Keratinocyte (primary cell): ENCODE measurements at regions not wholly inside any gene's neighbourhood (a gene's known extent, or its start where the extent isn't known, plus 50 kb on each side); places are given as distances from the start of the nearest gene placed in this dataset.

Experiments
- DNase-seq: peaks from one replicate; pipeline ENCODE4 v3.0.0-alpha.2; 2011; ENCODE audit warnings: low read depth, missing footprints, low spot score
- FAIRE-seq: peaks from 2 replicates; lab custom pipeline; 2011; peaks lifted over from hg19 to GRCh38; lab: Jason Lieb, UNC
- H2AFZ ChIP-seq: 2 replicates; pipeline ENCODE4 v1.6.0; 2012; ENCODE audit warnings: low read length, control low read depth, inconsistent platforms; ENCODE audit not compliant: control insufficient read depth
- H3K27ac ChIP-seq: 2 replicates; pipeline ENCODE4 v1.5.1; 2011; ENCODE audit warnings: low read length; ENCODE audit not compliant: control insufficient read depth, insufficient read depth
- H3K27me3 ChIP-seq: 3 replicates; pipeline ENCODE4 v1.6.0; 2011; ENCODE audit warnings: low read length; ENCODE audit not compliant: control insufficient read depth, insufficient read depth; ENCODE audit errors: extremely low read depth
- H3K36me3 ChIP-seq, 2 experiments: 2 replicates in 1 of 2; 3 replicates in 1 of 2; pipeline ENCODE4 v1.5.1; 2011; ENCODE audit warnings: low read length in 2 of 2, mild to moderate bottlenecking in 1 of 2; ENCODE audit not compliant: control insufficient read depth in 2 of 2, insufficient read depth in 2 of 2; ENCODE audit errors: extremely low read depth in 1 of 2
- H3K4me1 ChIP-seq: 3 replicates; pipeline ENCODE4 v1.5.1; 2011; ENCODE audit warnings: low read length; ENCODE audit not compliant: control insufficient read depth, insufficient read depth; ENCODE audit errors: extremely low read depth
- H3K4me2 ChIP-seq: 3 replicates; pipeline ENCODE4 v1.6.0; 2011; ENCODE audit warnings: low read depth, low read length; ENCODE audit not compliant: control insufficient read depth, insufficient read depth; ENCODE audit errors: extremely low read depth
- H3K4me3 ChIP-seq, 3 experiments: fragments of 200-600 bp in 1 of 3; sonication (generic) in 1 of 3; 2 replicates in 2 of 3; 3 replicates in 1 of 3; pipeline ENCODE4 v1.5.1; 2011 to 2016; ENCODE audit warnings: low read length in 3 of 3, mild to moderate bottlenecking in 3 of 3, control low read depth in 2 of 3, inconsistent platforms in 1 of 3, low read depth in 1 of 3, mixed read lengths in 1 of 3, mixed run types in 1 of 3, moderate library complexity in 1 of 3; ENCODE audit not compliant: control insufficient read depth in 2 of 3, insufficient read depth in 2 of 3; ENCODE audit errors: extremely low read depth in 1 of 3
- H3K79me2 ChIP-seq: 2 replicates; pipeline ENCODE4 v1.6.0; 2012; ENCODE audit warnings: low read length; ENCODE audit not compliant: control insufficient read depth, insufficient read depth
- H3K9ac ChIP-seq: 3 replicates; pipeline ENCODE4 v1.6.0; 2011; ENCODE audit warnings: low read length; ENCODE audit not compliant: control insufficient read depth, insufficient read depth; ENCODE audit errors: extremely low read depth
- H3K9me1 ChIP-seq: 3 replicates; pipeline ENCODE4 v1.6.0; 2011; ENCODE audit warnings: low read length; ENCODE audit not compliant: control insufficient read depth, insufficient read depth; ENCODE audit errors: extremely low read depth
- H3K9me3 ChIP-seq: 2 replicates; pipeline ENCODE4 v1.5.1; 2012; ENCODE audit warnings: low read depth, low read length; ENCODE audit not compliant: control insufficient read depth
- H4K20me1 ChIP-seq: 3 replicates; pipeline ENCODE4 v1.6.0; 2011; ENCODE audit warnings: low read length; ENCODE audit not compliant: control insufficient read depth, insufficient read depth; ENCODE audit errors: extremely low read depth
- EZH2 ChIP-seq: IDR thresholded peaks from one replicate; pipeline ENCODE4 v1.6.1; 2012; ENCODE audit warnings: inconsistent platforms, mild to moderate bottlenecking, low read length, moderate library complexity
- dilution Hi-C: fragments of 300-500 bp; cut with MboI; formaldehyde crosslinking; loops from one replicate; pipeline ENCODE4 v1.7.0; 2020; ENCODE audit warnings: low sequenced_read_pairs; ENCODE audit not compliant: extremely low pct_ligation_motif_present
- TF ChIP-seq, protein P1 (sequence below), 3 experiments: IDR thresholded peaks in 1 of 3; conservative IDR thresholded peaks in 1 of 3; optimal IDR thresholded peaks in 1 of 3; 2 replicates in 2 of 3; 3 replicates in 1 of 3; pipeline versions ENCODE3 to v1.5.1; 2011; ENCODE audit warnings: low read length in 3 of 3, mild to moderate bottlenecking in 3 of 3, moderate library complexity in 2 of 3, control low read depth in 1 of 3, inconsistent platforms in 1 of 3; ENCODE audit not compliant: insufficient read depth in 2 of 3; ENCODE audit errors: extremely low read depth in 1 of 3

GRCh38 chr13:48808683-48809082, 155.0 kb downstream of the CYSLTR2 start:
- H3K27me3 ChIP-seq = no peaks in the 10 kb centered on the region
- no peak for TF ChIP-seq EZH2
- TF ChIP-seq, protein P1, sequence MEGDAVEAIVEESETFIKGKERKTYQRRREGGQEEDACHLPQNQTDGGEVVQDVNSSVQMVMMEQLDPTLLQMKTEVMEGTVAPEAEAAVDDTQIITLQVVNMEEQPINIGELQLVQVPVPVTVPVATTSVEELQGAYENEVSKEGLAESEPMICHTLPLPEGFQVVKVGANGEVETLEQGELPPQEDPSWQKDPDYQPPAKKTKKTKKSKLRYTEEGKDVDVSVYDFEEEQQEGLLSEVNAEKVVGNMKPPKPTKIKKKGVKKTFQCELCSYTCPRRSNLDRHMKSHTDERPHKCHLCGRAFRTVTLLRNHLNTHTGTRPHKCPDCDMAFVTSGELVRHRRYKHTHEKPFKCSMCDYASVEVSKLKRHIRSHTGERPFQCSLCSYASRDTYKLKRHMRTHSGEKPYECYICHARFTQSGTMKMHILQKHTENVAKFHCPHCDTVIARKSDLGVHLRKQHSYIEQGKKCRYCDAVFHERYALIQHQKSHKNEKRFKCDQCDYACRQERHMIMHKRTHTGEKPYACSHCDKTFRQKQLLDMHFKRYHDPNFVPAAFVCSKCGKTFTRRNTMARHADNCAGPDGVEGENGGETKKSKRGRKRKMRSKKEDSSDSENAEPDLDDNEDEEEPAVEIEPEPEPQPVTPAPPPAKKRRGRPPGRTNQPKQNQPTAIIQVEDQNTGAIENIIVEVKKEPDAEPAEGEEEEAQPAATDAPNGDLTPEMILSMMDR (optimal IDR thresholded peaks at IDR 0.05 in 1 of 3, IDR thresholded peaks at IDR 0.05 in 1 of 3, conservative IDR thresholded peaks at IDR 0.05 in 1 of 3; ENCODE audit: extremely low read depth in 1 of 3, insufficient read depth in 2 of 3, low read length in 3 of 3) = no peak
- no peaks in the 10 kb centered on the region for H3K9me1 ChIP-seq
- H2AFZ ChIP-seq = no peak overlapping the region
- no peak for DNase-seq
- no peak overlapping the region for H3K27ac ChIP-seq
- no peaks in the 10 kb centered on the region for H4K20me1 ChIP-seq
- no peak overlapping the region for H3K9ac ChIP-seq
- H3K4me3 ChIP-seq = no peak overlapping the region
- dilution Hi-C loops = no loop called here
- H3K4me1 ChIP-seq = no peaks in the 10 kb centered on the region
- H3K79me2 ChIP-seq = no peaks in the 10 kb centered on the region
- no peaks in the 10 kb centered on the region for H3K9me3 ChIP-seq
- H3K36me3 ChIP-seq = no peaks in the 10 kb centered on the region
- H3K4me2 ChIP-seq = no peak overlapping the region
- no peak for FAIRE-seq

DNA sequence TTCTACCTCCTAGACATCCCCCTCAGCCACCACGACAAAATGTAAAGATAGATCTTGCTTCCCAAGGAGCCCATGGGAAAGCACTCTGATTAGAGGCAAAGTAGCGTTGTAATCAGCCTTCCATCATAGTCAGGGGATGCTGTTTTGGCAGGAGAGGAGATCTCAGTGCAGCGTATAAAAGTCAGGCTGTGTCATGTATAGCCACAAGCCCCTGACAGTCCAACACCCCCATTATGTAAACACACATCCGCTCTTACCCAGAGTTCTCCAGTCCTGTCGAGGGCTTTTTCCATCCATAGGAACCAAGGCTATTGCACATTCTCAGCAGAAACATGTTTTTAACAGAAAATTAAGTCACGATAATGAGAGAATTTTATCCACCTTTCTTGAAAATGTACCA, 156.3 kb downstream of the CYSLTR2 start:
- Histone ChIP-seq H3K9me1 (no peaks in the 10 kb centered on the region), H3K27ac (no peak overlapping the region), H3K4me3 (no peak overlapping the region), H3K9ac (no peak overlapping the region), H4K20me1 (no peaks in the 10 kb centered on the region), H3K4me2 (no peak overlapping the region), H3K9me3 (no peaks in the 10 kb centered on the region), H3K27me3 (no peaks in the 10 kb centered on the region), H2AFZ (no peak overlapping the region), H3K4me1 (no peaks in the 10 kb centered on the region), H3K79me2 (no peaks in the 10 kb centered on the region), H3K36me3 (no peaks in the 10 kb centered on the region)
- DNase-seq = no peak
- FAIRE-seq = no peak
- TF ChIP-seq, protein P1 (optimal IDR thresholded peaks at IDR 0.05 in 1 of 3, IDR thresholded peaks at IDR 0.05 in 1 of 3, conservative IDR thresholded peaks at IDR 0.05 in 1 of 3; ENCODE audit: extremely low read depth in 1 of 3, insufficient read depth in 2 of 3, low read length in 3 of 3) = no peak
- no peak for TF ChIP-seq EZH2
- dilution Hi-C loops = no loop called here
